ENCODE measurements at regions not wholly inside any gene's neighbourhood (a gene's known extent, or its start where the extent isn't known, plus 50 kb on each side); places are given as distances from the start of the nearest gene placed in this dataset.

- no peaks in the 10 kb centered on the region for H3K36me3 ChIP-seq (ENCODE audit: control insufficient read depth in 4 of 4, insufficient read depth in 4 of 4, low read length in 4 of 4)
- no peak for TF ChIP-seq CTCF (IDR thresholded peaks at IDR 0.05; ENCODE audit: control extremely low read depth, extremely low read depth)
- peaks cover 0 to 14% (median 0%) of the 10 kb centered on the region in 4 donors for H3K9me3 ChIP-seq (ENCODE audit: control insufficient read depth in 4 of 4, insufficient read depth in 3 of 4, low read length in 3 of 4)
- 57 to 70% methylated on average over 21 of the region's 21 CpGs for WGBS, 2 donors
- peaks cover 0 to 19% (median 11%) of the 10 kb centered on the region in 3 donors for H3K27me3 ChIP-seq (ENCODE audit: control insufficient read depth in 3 of 3, insufficient read depth in 3 of 3, low read length in 2 of 3)
- no peak overlapping the region for H3K9ac ChIP-seq (ENCODE audit: insufficient read depth in 1 of 2, low read length in 2 of 2)
- ATAC-seq (ENCODE audit: insufficient read depth, low FRiP score), result no peak
- H3K4me1 ChIP-seq (ENCODE audit: control insufficient read depth in 5 of 5, insufficient read depth in 5 of 5, low read length in 5 of 5), result peaks cover 0 to 8% (median 0%) of the 10 kb centered on the region in 5 donors
- H3K4me3 ChIP-seq, result no peak overlapping the region
- H3K27ac ChIP-seq (ENCODE audit: low read depth in 1 of 2, low read length in 1 of 2), result no peak overlapping the region
- peak in 1 of 3 donors; percentile 11 for DNase-seq
These were observed 268.5 kb downstream of the CBLN1 start for GRCh38 chr16:49012961-49013726.

GRCh38 chr16:49011901-49012300 lies 269.7 kb downstream of the CBLN1 start:
- 18 to 27% methylated on average over 2 of the region's 2 CpGs for WGBS, 2 donors
- Histone ChIP-seq H3K4me1 (ENCODE audit: control insufficient read depth in 5 of 5, insufficient read depth in 5 of 5, low read length in 5 of 5) (peaks cover 0 to 8% (median 0%) of the 10 kb centered on the region in 5 donors), H3K9me3 (ENCODE audit: control insufficient read depth in 4 of 4, insufficient read depth in 3 of 4, low read length in 3 of 4) (peaks cover 0 to 14% (median 0%) of the 10 kb centered on the region in 4 donors), H3K36me3 (ENCODE audit: control insufficient read depth in 4 of 4, insufficient read depth in 4 of 4, low read length in 4 of 4) (no peaks in the 10 kb centered on the region), H3K4me3 (no peak overlapping the region), H3K27me3 (ENCODE audit: control insufficient read depth in 3 of 3, insufficient read depth in 3 of 3, low read length in 2 of 3) (peaks cover 0 to 19% (median 11%) of the 10 kb centered on the region in 3 donors), H3K27ac (ENCODE audit: low read depth in 1 of 2, low read length in 1 of 2) (no peak overlapping the region), H3K9ac (ENCODE audit: insufficient read depth in 1 of 2, low read length in 2 of 2) (no peak overlapping the region)
- no peak for TF ChIP-seq CTCF (IDR thresholded peaks at IDR 0.05; ENCODE audit: control extremely low read depth, extremely low read depth)
- DNase-seq (no peak), ATAC-seq (ENCODE audit: insufficient read depth, low FRiP score) (no peak)

GRCh38 chr16:49010879-49011278 lies 270.8 kb downstream of the CBLN1 start:
- Histone ChIP-seq H3K9ac (ENCODE audit: insufficient read depth in 1 of 2, low read length in 2 of 2) (no peak overlapping the region), H3K4me1 (ENCODE audit: control insufficient read depth in 5 of 5, insufficient read depth in 5 of 5, low read length in 5 of 5) (peaks cover 0 to 4% (median 0%) of the 10 kb centered on the region in 5 donors), H3K36me3 (ENCODE audit: control insufficient read depth in 4 of 4, insufficient read depth in 4 of 4, low read length in 4 of 4) (no peaks in the 10 kb centered on the region), H3K27ac (ENCODE audit: low read depth in 1 of 2, low read length in 1 of 2) (no peak overlapping the region), H3K9me3 (ENCODE audit: control insufficient read depth in 4 of 4, insufficient read depth in 3 of 4, low read length in 3 of 4) (peaks cover 0 to 11% (median 0%) of the 10 kb centered on the region in 4 donors), H3K4me3 (no peak overlapping the region), H3K27me3 (ENCODE audit: control insufficient read depth in 3 of 3, insufficient read depth in 3 of 3, low read length in 2 of 3) (peaks cover 0 to 15% (median 8%) of the 10 kb centered on the region in 3 donors)
- WGBS, 2 donors, result 82% methylated on average over 7 of the region's 7 CpGs
- DNase-seq, result no peak
- ATAC-seq (ENCODE audit: insufficient read depth, low FRiP score), result no peak
- no peak for TF ChIP-seq CTCF (IDR thresholded peaks at IDR 0.05; ENCODE audit: control extremely low read depth, extremely low read depth)
